HCT116 (cell line): ENCODE measurements at regions not wholly inside any gene's neighbourhood (a gene's known extent, or its start where the extent isn't known, plus 50 kb on each side); places are given as distances from the start of the nearest gene placed in this dataset.

Source experiments
- ATAC-seq: fragments of 200-7000 bp; cut with Tn5 transposase; 2 replicates; pipeline ENCODE4 v1.9.1; 2020; ENCODE audit warnings: mild to moderate bottlenecking, moderate library complexity
- BruUV-seq: library from RNA; stranded (reverse); fragments of 400-500 nt; replicated peaks from 2 replicates; lab custom pipeline; 2021; lab: Mats Ljungman, UMichigan
- CTCF ChIA-PET: fragments of 300-600 bp; sonication (Branson Sonifier 250); formaldehyde crosslinking; loops from one replicate; lab custom pipeline; 2021; ENCODE audit warnings: antibody characterized with exemption; lab: Charles Lee
- POLR2A ChIA-PET: fragments of 300-600, 350-600 bp; sonication (Branson Sonifier 250); formaldehyde crosslinking; loops from one replicate; lab custom pipeline; 2021; ENCODE audit warnings: antibody characterized with exemption; lab: Charles Lee
- RAD21 ChIA-PET, 2 experiments: fragments of 300-600 bp; sonication (Branson Sonifier 250); formaldehyde crosslinking; loops; one replicate each; lab custom pipeline; 2023; ENCODE audit warnings: low total read pairs in 2 of 2; ENCODE audit not compliant: uncharacterized antibody in 2 of 2, unreplicated experiment in 2 of 2, low non-redundant PET in 1 of 2; lab: Charles Lee
- DNase-seq: peaks from one replicate; pipeline ENCODE4 v3.0.0-alpha.2; 2010; ENCODE audit warnings: low read depth, low spot score
- H2AFZ ChIP-seq: fragments of 200-600 bp; shearing (Covaris generic), sonication (generic); 2 replicates; pipeline ENCODE4 v1.6.1; 2017; ENCODE audit warnings: low read depth, mixed run types, mixed read lengths, antibody characterized with exemption, low read length; ENCODE audit not compliant: poor library complexity, severe bottlenecking
- H3K27ac ChIP-seq: 2 replicates; pipeline ENCODE4 v1.5.1; 2012; ENCODE audit warnings: low read depth, low read length
- H3K27me3 ChIP-seq: fragments of 200-600 bp; sonication (generic); 2 replicates; pipeline ENCODE4 v1.6.1; 2016; ENCODE audit warnings: mixed run types, low read length, mixed read lengths; ENCODE audit not compliant: insufficient read depth
- H3K36me3 ChIP-seq, 2 experiments: fragments of 200-500 bp in 1 of 2; fragments of 200-600 bp in 1 of 2; sonication (Bioruptor generic) in 1 of 2; sonication (generic) in 1 of 2; 2 replicates each; pipeline versions ENCODE4 v1.5.1 to v1.6.1; 2014 to 2016; ENCODE audit warnings: low read length in 2 of 2, inconsistent platforms in 1 of 2, mixed read lengths in 1 of 2, mixed run types in 1 of 2; ENCODE audit not compliant: insufficient read depth in 2 of 2, control insufficient read depth in 1 of 2
- H3K4me1 ChIP-seq, 2 experiments: fragments of 200-600 bp in 1 of 2; sonication (generic) in 1 of 2; 2 replicates each; pipeline versions ENCODE4 v1.5.1 to v1.6.1; 2012 to 2017; ENCODE audit warnings: low read length in 2 of 2, inconsistent platforms in 1 of 2, mild to moderate bottlenecking in 1 of 2, mixed read lengths in 1 of 2, mixed run types in 1 of 2, moderate library complexity in 1 of 2; ENCODE audit not compliant: insufficient read depth in 2 of 2, control insufficient read depth in 1 of 2
- H3K4me2 ChIP-seq: fragments of 200-600 bp; sonication (generic); 2 replicates; pipeline ENCODE4 v1.6.1; 2017; ENCODE audit warnings: mixed run types, low read length, mixed read lengths
- H3K4me3 ChIP-seq, 2 experiments: fragments of 200-600 bp in 1 of 2; sonication (generic) in 1 of 2; replicated peaks in 1 of 2; 2 replicates each; pipeline ENCODE4 v1.5.1; 2011 to 2016; ENCODE audit warnings: low read length in 2 of 2, control low read depth in 1 of 2, low read depth in 1 of 2, mild to moderate bottlenecking in 1 of 2, mixed read lengths in 1 of 2, mixed run types in 1 of 2
- H3K79me2 ChIP-seq: fragments of 200-600 bp; sonication (generic); 2 replicates; pipeline ENCODE4 v1.6.1; 2017; ENCODE audit warnings: mild to moderate bottlenecking, mixed run types, low read length, moderate library complexity, mixed read lengths; ENCODE audit not compliant: insufficient read depth
- H3K9ac ChIP-seq: fragments of 200-600 bp; sonication (generic); 2 replicates; pipeline ENCODE4 v1.6.1; 2016; ENCODE audit warnings: low read length, mixed read lengths
- H3K9me2 ChIP-seq: fragments of 200-600 bp; sonication (generic), shearing (Covaris generic); 2 replicates; pipeline ENCODE4 v1.6.1; 2017; ENCODE audit warnings: mixed run types, mild to moderate bottlenecking, moderate library complexity; ENCODE audit not compliant: insufficient read depth
- H3K9me3 ChIP-seq, 2 experiments: fragments of 200-500 bp in 1 of 2; fragments of 200-600 bp in 1 of 2; sonication (Bioruptor generic) in 1 of 2; sonication (generic) in 1 of 2; 2 replicates each; pipeline ENCODE4 v1.6.1; 2014 to 2017; ENCODE audit warnings: low read length in 2 of 2, mixed read lengths in 2 of 2, inconsistent platforms in 1 of 2, low read depth in 1 of 2, mild to moderate bottlenecking in 1 of 2, mixed run types in 1 of 2, moderate library complexity in 1 of 2; ENCODE audit not compliant: control insufficient read depth in 1 of 2, insufficient read depth in 1 of 2
- H4K20me1 ChIP-seq: fragments of 200-600 bp; sonication (generic), shearing (Covaris generic); 2 replicates; pipeline ENCODE4 v1.6.1; 2017; ENCODE audit warnings: mixed run types, mild to moderate bottlenecking, moderate library complexity; ENCODE audit not compliant: insufficient read depth
- CEBPB ChIP-seq: IDR thresholded peaks from 2 replicates; pipeline ENCODE4 v1.6.1; 2012; ENCODE audit warnings: low read depth
- EGR1 ChIP-seq: IDR thresholded peaks from 2 replicates; pipeline ENCODE4 v1.6.1; 2012; ENCODE audit warnings: low read depth
- ELF1 ChIP-seq: IDR thresholded peaks from 2 replicates; pipeline ENCODE4 v1.6.1; 2012; ENCODE audit warnings: low read depth, borderline replicate concordance
- EZH2 ChIP-seq: fragments of 200-600 bp; sonication (generic); IDR thresholded peaks from 2 replicates; pipeline ENCODE4 v1.6.1; 2017; ENCODE audit warnings: antibody characterized with exemption, mixed run types
- SIN3A ChIP-seq: IDR thresholded peaks from 2 replicates; pipeline ENCODE4 v1.6.1; 2012; ENCODE audit warnings: low read depth
- SP1 ChIP-seq: IDR thresholded peaks from 2 replicates; pipeline ENCODE4 v1.6.1; 2012; ENCODE audit warnings: low read depth
- TCF7L2 ChIP-seq: IDR thresholded peaks from 2 replicates; pipeline ENCODE4 v1.7.0; 2011; ENCODE audit warnings: borderline replicate concordance, inconsistent platforms; ENCODE audit not compliant: insufficient read depth, insufficient read length; ENCODE audit errors: extremely low read depth
- ZFX ChIP-seq: fragments of 450-650 bp; IDR thresholded peaks from 2 replicates; pipeline ENCODE4 v1.6.1; 2017
- ZNF274 ChIP-seq: fragments of 200-500 bp; sonication (Bioruptor generic); IDR thresholded peaks from 2 replicates; pipeline ENCODE4 v1.6.1; 2014; ENCODE audit warnings: mild to moderate bottlenecking, low read depth, low read length, inconsistent platforms
- intact Hi-C: fragments of 100-400 bp; cut with micrococcal nuclease; formaldehyde crosslinking; loops from 2 replicates; pipeline ENCODE4 v1.10.0; 2022
- TF ChIP-seq, protein P1 (sequence below): IDR thresholded peaks from 2 replicates; pipeline ENCODE4 v1.6.1; 2012
- TF ChIP-seq, protein P2 (sequence below): IDR thresholded peaks from 2 replicates; pipeline ENCODE4 v1.6.1; 2012
- TF ChIP-seq, protein P3 (sequence below), 3 experiments: fragments of 200-600 bp in 1 of 3; sonication (generic) in 1 of 3; IDR thresholded peaks in 2 of 3; conservative IDR thresholded peaks in 1 of 3; 2 replicates each; pipeline ENCODE4 v1.5.1; 2012 to 2017; ENCODE audit warnings: low read depth in 2 of 3, low read length in 2 of 3, antibody characterized with exemption in 1 of 3, borderline replicate concordance in 1 of 3, control low read depth in 1 of 3, mild to moderate bottlenecking in 1 of 3, mixed read lengths in 1 of 3, mixed run types in 1 of 3, moderate library complexity in 1 of 3; ENCODE audit not compliant: insufficient read depth in 1 of 3

DNA sequence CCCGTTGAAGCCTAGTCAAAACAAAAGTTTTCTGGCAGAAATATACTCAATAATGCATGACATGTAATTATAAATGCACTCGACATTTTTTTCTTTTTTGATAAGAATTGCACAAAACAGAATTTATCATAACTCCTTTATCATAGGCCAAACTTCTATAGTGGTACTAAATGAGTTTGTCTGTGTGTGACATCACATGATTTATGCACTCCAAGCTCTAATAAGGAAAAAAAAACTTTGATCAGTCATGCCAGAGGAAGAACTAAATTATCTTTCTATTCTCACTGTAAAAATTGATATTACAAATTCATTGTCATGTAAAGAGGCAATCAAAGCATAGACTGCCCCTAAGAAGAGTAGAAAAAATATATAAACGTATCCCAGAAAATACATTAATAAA is 112.4 kb upstream of the NOCT start:
- CTCF ChIA-PET = no interaction called here
- ATAC-seq = no peak
- POLR2A ChIA-PET = no interaction called here

DNA sequence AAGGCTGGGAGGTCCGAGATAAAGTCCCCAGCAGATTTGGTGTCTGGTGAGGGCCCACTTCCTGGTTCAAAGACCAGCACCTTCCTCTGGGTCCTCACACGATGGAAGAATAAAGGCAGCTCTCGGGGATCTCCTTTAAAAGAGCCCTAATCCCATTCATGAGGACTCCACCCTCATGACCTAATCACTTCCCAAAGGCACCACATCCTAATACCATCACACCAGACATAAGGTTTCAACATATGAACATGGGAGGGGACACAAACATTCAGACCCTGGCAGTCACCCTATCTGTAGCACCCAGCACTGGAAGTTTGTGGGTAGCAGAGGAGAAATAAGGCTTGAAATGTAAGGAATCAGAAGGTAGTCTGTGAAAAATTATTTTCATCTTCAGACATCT is 112.9 kb upstream of the NOCT start:
- Histone ChIP-seq H3K27me3 (no peaks in the 10 kb centered on the region), H3K4me2 (no peak overlapping the region)
- RAD21 ChIA-PET = no interaction called here
- TF ChIP-seq, protein P1, sequence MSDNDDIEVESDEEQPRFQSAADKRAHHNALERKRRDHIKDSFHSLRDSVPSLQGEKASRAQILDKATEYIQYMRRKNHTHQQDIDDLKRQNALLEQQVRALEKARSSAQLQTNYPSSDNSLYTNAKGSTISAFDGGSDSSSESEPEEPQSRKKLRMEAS = no peak
- TF ChIP-seq, protein P2, sequence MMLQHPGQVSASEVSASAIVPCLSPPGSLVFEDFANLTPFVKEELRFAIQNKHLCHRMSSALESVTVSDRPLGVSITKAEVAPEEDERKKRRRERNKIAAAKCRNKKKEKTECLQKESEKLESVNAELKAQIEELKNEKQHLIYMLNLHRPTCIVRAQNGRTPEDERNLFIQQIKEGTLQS = no peak
- TF ChIP-seq EZH2 (no peak), EGR1 (no peak), ZNF274 (no peak), ZFX (no peak), SP1 (no peak), ELF1 (no peak)
- TF ChIP-seq, protein P3, sequence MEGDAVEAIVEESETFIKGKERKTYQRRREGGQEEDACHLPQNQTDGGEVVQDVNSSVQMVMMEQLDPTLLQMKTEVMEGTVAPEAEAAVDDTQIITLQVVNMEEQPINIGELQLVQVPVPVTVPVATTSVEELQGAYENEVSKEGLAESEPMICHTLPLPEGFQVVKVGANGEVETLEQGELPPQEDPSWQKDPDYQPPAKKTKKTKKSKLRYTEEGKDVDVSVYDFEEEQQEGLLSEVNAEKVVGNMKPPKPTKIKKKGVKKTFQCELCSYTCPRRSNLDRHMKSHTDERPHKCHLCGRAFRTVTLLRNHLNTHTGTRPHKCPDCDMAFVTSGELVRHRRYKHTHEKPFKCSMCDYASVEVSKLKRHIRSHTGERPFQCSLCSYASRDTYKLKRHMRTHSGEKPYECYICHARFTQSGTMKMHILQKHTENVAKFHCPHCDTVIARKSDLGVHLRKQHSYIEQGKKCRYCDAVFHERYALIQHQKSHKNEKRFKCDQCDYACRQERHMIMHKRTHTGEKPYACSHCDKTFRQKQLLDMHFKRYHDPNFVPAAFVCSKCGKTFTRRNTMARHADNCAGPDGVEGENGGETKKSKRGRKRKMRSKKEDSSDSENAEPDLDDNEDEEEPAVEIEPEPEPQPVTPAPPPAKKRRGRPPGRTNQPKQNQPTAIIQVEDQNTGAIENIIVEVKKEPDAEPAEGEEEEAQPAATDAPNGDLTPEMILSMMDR (IDR thresholded peaks at IDR 0.05 in 2 of 3, conservative IDR thresholded peaks at IDR 0.05 in 1 of 3; ENCODE audit: borderline replicate concordance in 1 of 3, insufficient read depth in 1 of 3, low read depth in 2 of 3, low read length in 2 of 3) = no peak
- TF ChIP-seq, all 23 proteins: peak for 0
- Histone ChIP-seq H3K9me2 (no peaks in the 10 kb centered on the region), H3K36me3 (no peaks in the 10 kb centered on the region), H3K4me1 (no peaks in the 10 kb centered on the region; a peak in 1 of 4 replicates), H3K79me2 (no peaks in the 10 kb centered on the region), H4K20me1 (no peaks in the 10 kb centered on the region), H3K9me3 (no peaks in the 10 kb centered on the region), H3K4me3 (no peak overlapping the region), H2AFZ (no peak overlapping the region), H3K27ac (no peak overlapping the region), H3K9ac (no peak overlapping the region)
- CTCF ChIA-PET = no interaction called here
- POLR2A ChIA-PET = no interaction called here
- BruUV-seq = no TSS peak
- DNase-seq (no peak), ATAC-seq (no peak)
- intact Hi-C loops = no loop called here

More for the DNA sequence above, 112.4 kb upstream of the NOCT start:
- Histone ChIP-seq H3K27me3 (no peaks in the 10 kb centered on the region), H3K4me2 (no peak overlapping the region), H4K20me1 (no peaks in the 10 kb centered on the region), H3K4me3 (no peak overlapping the region), H3K36me3 (no peaks in the 10 kb centered on the region), H3K79me2 (no peaks in the 10 kb centered on the region)
- no peak for DNase-seq
- RAD21 ChIA-PET = no interaction called here
- intact Hi-C loops = no loop called here
- no TSS peak for BruUV-seq
- TF ChIP-seq ELF1 = no peak
- TF ChIP-seq, protein P3 (IDR thresholded peaks at IDR 0.05 in 2 of 3, conservative IDR thresholded peaks at IDR 0.05 in 1 of 3; ENCODE audit: borderline replicate concordance in 1 of 3, insufficient read depth in 1 of 3, low read depth in 2 of 3, low read length in 2 of 3) = no peak
- no peak for TF ChIP-seq TCF7L2
- TF ChIP-seq SIN3A = no peak
- TF ChIP-seq CEBPB = no peak
- TF ChIP-seq, all 23 proteins: peak for 0
- Histone ChIP-seq H2AFZ (no peak overlapping the region), H3K9ac (no peak overlapping the region), H3K9me2 (no peaks in the 10 kb centered on the region), H3K9me3 (no peaks in the 10 kb centered on the region), H3K4me1 (no peaks in the 10 kb centered on the region), H3K27ac (no peak overlapping the region)
